ENCODE measurements at regions not wholly inside any gene's neighbourhood (a gene's known extent, or its start where the extent isn't known, plus 50 kb on each side); places are given as distances from the start of the nearest gene placed in this dataset.

DNA sequence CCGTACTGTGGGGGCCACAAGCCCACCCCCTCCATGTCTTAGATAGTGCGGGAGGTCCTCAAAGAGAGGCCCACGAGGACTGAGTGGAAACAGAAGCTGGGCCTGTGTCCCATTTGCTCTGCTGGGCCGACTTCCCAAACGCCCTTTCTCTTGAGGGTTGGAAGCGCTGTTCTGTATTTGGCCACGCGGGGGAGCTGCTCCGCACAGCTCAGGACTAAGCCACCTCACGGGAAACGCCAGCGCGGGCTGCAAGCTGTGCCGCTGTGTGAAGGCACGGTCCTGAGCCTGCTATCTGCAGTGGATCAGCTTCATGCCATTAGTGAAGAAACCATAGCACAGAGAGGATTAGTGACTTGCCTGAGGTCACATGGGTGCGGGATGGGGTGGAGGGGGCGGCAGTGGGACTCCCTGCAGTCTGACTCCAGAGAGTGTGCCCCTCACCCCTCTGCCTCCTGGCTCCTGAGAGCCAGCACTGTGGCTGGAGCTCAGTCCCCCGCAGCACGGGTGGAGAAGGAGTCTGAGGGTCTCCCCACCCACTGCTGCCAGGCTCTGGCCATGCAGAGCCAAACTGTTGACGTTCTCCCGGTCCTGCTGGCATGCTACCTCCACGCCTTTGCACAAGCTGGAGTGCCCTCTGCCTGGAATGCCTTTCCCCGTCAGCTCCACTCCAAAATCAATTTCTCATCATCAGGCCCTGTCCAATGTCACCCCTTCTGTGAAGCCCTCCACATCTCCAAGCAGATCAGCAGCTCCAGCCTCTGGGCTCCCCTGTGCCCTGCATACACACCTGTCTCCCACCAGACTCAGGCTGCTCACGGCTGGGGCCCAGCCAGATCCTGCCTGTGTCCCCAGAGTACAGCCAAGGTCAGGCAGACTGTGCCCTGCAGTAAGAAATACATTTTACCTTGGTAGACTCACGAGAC is 51.5 kb upstream of the LRRC32 start:
- DNase-seq = peak; percentile 49 to 67 (median 51)

DNA sequence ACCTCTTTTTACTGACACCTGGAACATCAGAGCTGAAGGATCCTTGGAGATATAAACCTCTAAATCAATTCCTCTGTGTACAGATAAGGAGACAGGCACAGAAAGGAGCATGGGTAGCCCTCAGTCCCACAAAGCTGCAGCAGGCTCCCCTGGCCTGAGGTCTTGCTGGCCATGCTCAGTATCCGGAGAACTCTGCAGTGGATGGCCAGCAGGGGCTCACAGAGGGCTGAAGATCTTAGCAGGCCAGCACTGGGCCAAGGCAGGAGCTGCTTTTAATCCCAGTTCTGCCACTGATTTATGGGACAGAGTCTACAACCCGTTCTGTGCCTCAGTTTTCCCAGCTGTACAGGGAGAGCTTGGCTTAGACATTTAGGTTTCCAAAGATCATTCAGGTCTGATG is 52.6 kb upstream of the LRRC32 start:
- no peak for DNase-seq

DNA sequence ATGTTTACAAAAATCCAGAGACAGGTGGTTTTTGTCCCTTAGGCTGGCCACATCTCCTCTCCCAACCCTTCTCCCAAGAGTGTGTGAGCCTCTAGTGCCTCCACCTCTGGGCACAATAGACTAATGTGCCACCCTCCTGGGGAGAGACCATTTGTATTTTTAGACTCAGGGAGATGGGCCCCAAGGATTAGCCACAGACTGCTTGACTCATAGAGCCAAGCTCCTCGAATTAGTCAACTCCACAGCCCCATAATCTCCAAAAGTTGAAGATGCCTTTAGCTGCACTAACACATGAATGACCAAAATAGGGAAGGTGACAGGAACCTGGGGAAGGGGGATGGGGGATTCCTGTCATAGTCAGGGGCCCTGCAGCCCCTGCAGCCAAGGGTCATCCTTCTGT is 53.0 kb upstream of the LRRC32 start:
- no peak for DNase-seq

DNA sequence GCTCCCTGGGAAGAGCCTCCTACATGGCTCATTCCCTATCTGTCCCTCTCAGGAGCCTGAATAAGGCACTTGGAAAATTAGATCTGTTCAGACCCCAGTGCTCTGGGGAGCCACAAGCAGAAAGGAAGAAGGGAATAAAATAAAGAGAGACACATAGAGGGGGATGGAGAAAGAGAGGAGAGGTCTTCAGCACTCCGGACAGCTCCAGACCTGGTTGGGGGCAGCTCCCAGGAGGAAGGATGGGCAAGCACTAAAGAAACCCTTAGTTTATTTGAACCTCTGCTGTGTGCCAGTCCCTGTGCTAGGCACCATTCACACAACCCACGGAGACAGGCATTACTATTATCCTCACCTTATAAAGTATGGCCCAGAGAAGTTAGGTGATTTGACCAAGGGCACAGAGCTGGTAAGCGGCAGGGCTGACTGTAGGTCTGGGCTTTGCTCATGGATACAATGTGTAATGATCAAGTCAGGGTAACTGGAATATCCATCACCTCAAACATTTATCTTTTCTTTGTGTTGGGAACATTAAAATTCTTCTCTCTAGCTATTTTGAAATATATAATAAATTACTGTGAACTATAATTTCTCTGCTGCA is 53.7 kb upstream of the LRRC32 start:
- no peak for DNase-seq

DNA sequence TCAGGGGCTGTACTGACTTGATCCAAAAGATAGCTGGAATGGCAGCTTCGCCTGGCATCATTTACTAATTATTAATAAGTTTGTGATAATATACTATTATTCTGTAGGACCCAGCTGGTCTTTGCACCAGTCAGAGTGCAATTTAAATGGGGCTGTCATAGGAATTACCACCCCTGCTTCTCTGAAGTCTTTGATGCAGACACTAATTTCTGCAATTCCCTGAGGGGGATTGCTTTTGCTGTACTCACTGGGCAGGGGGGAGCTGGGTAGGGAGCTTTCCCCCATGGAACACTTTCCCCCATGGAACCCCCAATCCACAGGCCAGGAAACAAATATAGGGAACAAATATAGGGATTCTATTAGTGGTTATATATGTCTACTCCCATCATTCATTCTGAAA is 54.9 kb upstream of the TSKU start:
- no peak for DNase-seq

DNA sequence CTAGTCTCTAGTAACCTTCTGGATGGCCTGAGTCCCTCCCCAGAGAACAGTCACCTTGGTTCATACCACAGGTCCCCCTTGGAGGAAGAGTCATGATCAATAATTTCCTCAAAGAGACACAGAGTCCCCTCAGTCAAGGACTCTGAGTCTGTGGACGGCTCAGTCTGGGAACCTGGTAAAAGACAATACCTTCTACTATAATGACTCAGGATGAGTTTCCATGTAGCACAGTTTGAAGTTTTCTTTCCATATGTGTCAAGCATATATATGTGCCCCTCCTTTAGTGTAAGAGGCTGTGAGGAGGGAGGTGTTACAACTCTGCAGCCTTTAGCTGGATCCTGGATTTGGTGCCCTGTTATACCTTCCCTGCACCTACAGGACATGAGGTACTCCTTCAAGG is 54.4 kb upstream of the TSKU start:
- DNase-seq = no peak

DNA sequence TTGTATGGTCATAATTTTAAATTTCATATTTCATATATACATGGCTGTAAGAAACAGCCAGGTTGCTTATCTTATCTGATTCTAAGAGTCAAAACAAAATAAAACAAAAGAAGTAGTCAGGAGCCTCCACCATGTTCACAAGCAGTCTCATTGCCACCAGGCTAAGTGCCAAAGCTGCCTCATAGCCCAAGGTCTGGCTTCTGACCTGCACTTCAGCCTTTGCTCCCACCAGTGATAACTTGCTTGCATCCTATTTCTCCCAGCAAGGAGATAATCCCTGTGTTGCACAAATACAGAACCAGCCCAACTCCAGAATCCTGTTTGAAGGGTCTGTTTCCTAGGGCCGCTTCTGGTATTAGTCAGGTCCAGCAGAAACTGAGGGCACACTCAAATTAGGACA is 53.9 kb upstream of the TSKU start:
- DNase-seq = no peak

DNA sequence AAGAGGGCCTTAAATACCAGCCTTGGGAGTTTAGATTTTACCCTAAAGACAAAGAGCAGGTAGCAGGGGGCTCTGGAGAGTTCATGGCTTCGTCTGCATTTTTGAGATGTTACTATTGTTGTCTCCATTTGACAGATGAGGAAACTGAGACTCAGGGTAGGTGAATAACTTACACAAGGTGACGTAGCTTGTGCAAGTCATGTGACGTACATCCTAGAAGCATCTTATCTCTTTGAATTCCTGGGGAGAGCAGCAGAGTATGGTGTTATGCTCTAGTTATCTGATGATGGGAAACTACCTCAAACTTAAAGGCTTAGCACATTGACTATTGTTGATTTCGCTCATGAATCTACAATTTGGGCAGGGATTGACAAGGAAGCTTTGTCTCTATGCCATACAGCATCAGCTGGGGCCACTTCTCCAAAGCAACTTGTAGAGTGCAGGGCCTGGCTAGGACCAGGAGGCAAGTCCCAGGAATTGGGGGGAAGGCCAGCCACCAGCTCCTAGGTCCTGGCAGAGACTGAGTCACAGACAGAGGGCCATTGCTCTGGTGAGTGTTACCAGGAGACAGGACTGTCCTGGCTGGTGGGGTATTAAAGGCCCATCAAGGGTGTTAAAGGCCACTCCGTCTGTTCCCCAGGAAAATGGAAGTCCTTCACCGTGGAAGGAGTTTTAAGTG is 52.1 kb upstream of the TSKU start:
- DNase-seq = no peak

DNA sequence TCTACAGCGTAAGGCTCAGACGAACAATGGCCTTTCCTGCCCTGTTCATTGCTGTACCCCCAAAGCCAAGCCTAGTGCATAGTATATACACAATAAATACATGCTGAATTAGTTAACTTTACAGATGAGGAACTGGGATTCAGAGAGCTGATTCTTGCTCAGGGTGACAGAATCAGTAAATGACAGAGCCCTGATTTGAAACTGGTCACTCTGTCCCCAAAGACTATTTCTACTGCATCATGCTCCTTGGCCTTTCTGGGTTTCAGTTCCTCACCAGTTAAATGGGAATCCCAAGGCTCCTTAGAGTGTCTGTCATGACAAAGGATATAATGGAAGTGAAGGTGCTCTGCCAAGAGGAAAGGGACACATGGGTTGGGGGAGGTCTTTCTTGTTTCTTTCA is 50.5 kb upstream of the TSKU start:
- no peak for DNase-seq
